GM18511 (cell line): ENCODE measurements at regions not wholly inside any gene's neighbourhood (a gene's known extent, or its start where the extent isn't known, plus 50 kb on each side); places are given as distances from the start of the nearest gene placed in this dataset.

Experiments
- ATAC-seq: cut with Tn5 transposase; IDR thresholded peaks from one replicate; pipeline ENCODE4 v1.9.1; 2021; ENCODE audit warnings: mild to moderate bottlenecking, moderate library complexity; ENCODE audit not compliant: unreplicated experiment

GRCh38 chr1:201653883-201654282 is 115.0 kb downstream of the NAV1 start:
- ATAC-seq, result no peak

GRCh38 chr1:201655243-201655642 is 116.3 kb downstream of the NAV1 start:
- no peak for ATAC-seq

- ATAC-seq, result no peak
These were observed 117.0 kb downstream of the NAV1 start for GRCh38 chr1:201655910-201656309.

- no peak for ATAC-seq
These were observed 117.5 kb downstream of the NAV1 start for GRCh38 chr1:201656311-201657032.

- no peak for ATAC-seq
These were observed 120.6 kb downstream of the NAV1 start for GRCh38 chr1:201659572-201659971.

- ATAC-seq, result no peak
These were observed 122.2 kb downstream of the NAV1 start for GRCh38 chr1:201660931-201661822.

GRCh38 chr1:201661823-201662359 is 123.0 kb downstream of the NAV1 start:
- no peak for ATAC-seq

GRCh38 chr1:201662646-201663045 is 123.7 kb downstream of the NAV1 start:
- no peak for ATAC-seq

- ATAC-seq, result no peak
These were observed 124.7 kb downstream of the NAV1 start for GRCh38 chr1:201663491-201664113.

- no peak for ATAC-seq
These were observed 126.1 kb downstream of the NAV1 start for GRCh38 chr1:201665036-201665435.

- ATAC-seq, result no peak
These were observed 127.2 kb downstream of the NAV1 start for GRCh38 chr1:201666102-201666501.

GRCh38 chr1:201666645-201667044 is 127.7 kb downstream of the NAV1 start:
- ATAC-seq, result no peak

GRCh38 chr1:201667479-201667878 is 128.6 kb downstream of the NAV1 start:
- ATAC-seq, result no peak

GRCh38 chr1:201670517-201670916 is 131.6 kb downstream of the NAV1 start:
- ATAC-seq, result no peak

GRCh38 chr1:201672685-201673084 is 133.8 kb downstream of the NAV1 start:
- no peak for ATAC-seq

- no peak for ATAC-seq
These were observed 134.2 kb downstream of the NAV1 start for GRCh38 chr1:201673093-201673492.

GRCh38 chr1:201673915-201674314 is 135.0 kb downstream of the NAV1 start:
- no peak for ATAC-seq

- no peak for ATAC-seq
These were observed 136.2 kb downstream of the NAV1 start for GRCh38 chr1:201675143-201675542.

- ATAC-seq, result no peak
These were observed 137.3 kb downstream of the NAV1 start for GRCh38 chr1:201676197-201676596.

- no peak for ATAC-seq
These were observed 137.7 kb downstream of the NAV1 start for GRCh38 chr1:201676641-201677040.
